ENCODE measurements at regions not wholly inside any gene's neighbourhood (a gene's known extent, or its start where the extent isn't known, plus 50 kb on each side); places are given as distances from the start of the nearest gene placed in this dataset.

GRCh38 chr2:122999821-123000220 lies 1025.3 kb upstream of the CNTNAP5 start:
- Histone ChIP-seq H3K27ac (replicated peaks) (no peak overlapping the region), H3K27me3 (ENCODE audit: insufficient read depth, poor library complexity, severe bottlenecking) (no peaks in the 10 kb centered on the region), H3K4me3 (replicated peaks; ENCODE audit: insufficient read depth, low read length) (no peak overlapping the region)
- DNase-seq (ENCODE audit: low read depth in 1 of 2, low spot score in 1 of 2), result no peak
- no peak for TF ChIP-seq GABPA (IDR thresholded peaks at IDR 0.05; ENCODE audit: low read depth)
- TF ChIP-seq POLR2AphosphoS5 (IDR thresholded peaks at IDR 0.05; ENCODE audit: low read depth), result no peak
- TF ChIP-seq CTCF (IDR thresholded peaks at IDR 0.05; ENCODE audit: insufficient read depth, low read length), result no peak
- no peak for TF ChIP-seq REST (IDR thresholded peaks at IDR 0.05; ENCODE audit: insufficient replicate concordance, low read depth)
- no peak for TF ChIP-seq SPI1 (IDR thresholded peaks at IDR 0.05; ENCODE audit: borderline replicate concordance, low read depth)

GRCh38 chr2:123002660-123003248 lies 1022.3 kb upstream of the CNTNAP5 start:
- no peak for DNase-seq (ENCODE audit: low read depth in 1 of 2, low spot score in 1 of 2)
- no peak overlapping the region for H3K27ac ChIP-seq (replicated peaks)
- no peak overlapping the region for H3K4me3 ChIP-seq (replicated peaks; ENCODE audit: insufficient read depth, low read length)
- TF ChIP-seq POLR2AphosphoS5 (IDR thresholded peaks at IDR 0.05; ENCODE audit: low read depth) (no peak), GABPA (IDR thresholded peaks at IDR 0.05; ENCODE audit: low read depth) (no peak), REST (IDR thresholded peaks at IDR 0.05; ENCODE audit: insufficient replicate concordance, low read depth) (no peak), SPI1 (IDR thresholded peaks at IDR 0.05; ENCODE audit: borderline replicate concordance, low read depth) (no peak), CTCF (IDR thresholded peaks at IDR 0.05; ENCODE audit: insufficient read depth, low read length) (no peak)
- H3K27me3 ChIP-seq (ENCODE audit: insufficient read depth, poor library complexity, severe bottlenecking), result no peaks in the 10 kb centered on the region

GRCh38 chr2:123015186-123015585 lies 1009.9 kb upstream of the CNTNAP5 start:
- H3K27me3 ChIP-seq (ENCODE audit: insufficient read depth, poor library complexity, severe bottlenecking), result no peaks in the 10 kb centered on the region
- no peak overlapping the region for H3K27ac ChIP-seq (replicated peaks)
- TF ChIP-seq CTCF (IDR thresholded peaks at IDR 0.05; ENCODE audit: insufficient read depth, low read length), result no peak
- no peak overlapping the region for H3K4me3 ChIP-seq (replicated peaks; ENCODE audit: insufficient read depth, low read length)
- DNase-seq (ENCODE audit: low read depth in 1 of 2, low spot score in 1 of 2), result no peak

GRCh38 chr2:123035541-123035940 lies 989.5 kb upstream of the CNTNAP5 start:
- H3K4me3 ChIP-seq (replicated peaks; ENCODE audit: insufficient read depth, low read length), result no peak overlapping the region
- H3K27ac ChIP-seq (replicated peaks), result no peak overlapping the region
- DNase-seq (ENCODE audit: low read depth in 1 of 2, low spot score in 1 of 2), result no peak
- H3K27me3 ChIP-seq (ENCODE audit: insufficient read depth, poor library complexity, severe bottlenecking), result no peaks in the 10 kb centered on the region
- no peak for TF ChIP-seq SPI1 (IDR thresholded peaks at IDR 0.05; ENCODE audit: borderline replicate concordance, low read depth)
- no peak for TF ChIP-seq CTCF (IDR thresholded peaks at IDR 0.05; ENCODE audit: insufficient read depth, low read length)
- no peak for TF ChIP-seq REST (IDR thresholded peaks at IDR 0.05; ENCODE audit: insufficient replicate concordance, low read depth)
- TF ChIP-seq GABPA (IDR thresholded peaks at IDR 0.05; ENCODE audit: low read depth), result no peak
- TF ChIP-seq POLR2AphosphoS5 (IDR thresholded peaks at IDR 0.05; ENCODE audit: low read depth), result no peak

Data from HL-60 (cell line).